Tibial nerve (tissue), 3 donors: ENCODE measurements at regions not wholly inside any gene's neighbourhood (a gene's known extent, or its start where the extent isn't known, plus 50 kb on each side); places are given as distances from the start of the nearest gene placed in this dataset.

Experiments used
- POLR2A ChIP-seq, 2 donors: fragments of 450-650 bp; IDR thresholded peaks; one replicate each; pipeline ENCODE4 v1.6.1; 2017; ENCODE audit warnings: antibody characterized with exemption in 2 of 2, mild to moderate bottlenecking in 2 of 2, moderate library complexity in 2 of 2
- TF ChIP-seq, protein P1 (sequence below), 5 experiments: fragments of 200-600 bp in 3 of 5; fragments of 450-650 bp in 2 of 5; sonication (generic) in 3 of 5; IDR thresholded peaks; one replicate each; pipeline ENCODE4 v1.5.1; 2016 to 2019; ENCODE audit warnings: antibody characterized with exemption in 5 of 5, mild to moderate bottlenecking in 3 of 5, moderate library complexity in 2 of 5

DNA sequence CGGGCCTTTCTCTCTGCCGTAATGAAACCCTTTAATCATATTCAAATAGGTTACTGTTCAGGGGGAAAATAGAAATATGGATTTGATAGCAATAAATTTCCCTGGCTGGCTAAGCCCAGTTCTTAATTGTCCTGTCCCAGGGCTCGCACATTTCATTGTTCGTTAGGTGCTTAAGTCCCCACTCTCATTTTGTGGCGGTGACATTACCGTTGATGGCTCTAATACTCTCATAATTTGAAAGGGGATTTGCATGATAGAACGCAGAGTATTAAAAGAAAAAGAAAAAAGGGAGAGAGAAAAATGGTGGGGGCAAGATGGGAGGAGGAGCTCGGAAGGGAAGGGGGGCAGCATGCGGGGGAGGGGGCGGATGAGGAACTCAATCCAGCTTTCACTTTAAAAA lies 79.1 kb upstream of the FOXP4 start:
- TF ChIP-seq, protein P1, sequence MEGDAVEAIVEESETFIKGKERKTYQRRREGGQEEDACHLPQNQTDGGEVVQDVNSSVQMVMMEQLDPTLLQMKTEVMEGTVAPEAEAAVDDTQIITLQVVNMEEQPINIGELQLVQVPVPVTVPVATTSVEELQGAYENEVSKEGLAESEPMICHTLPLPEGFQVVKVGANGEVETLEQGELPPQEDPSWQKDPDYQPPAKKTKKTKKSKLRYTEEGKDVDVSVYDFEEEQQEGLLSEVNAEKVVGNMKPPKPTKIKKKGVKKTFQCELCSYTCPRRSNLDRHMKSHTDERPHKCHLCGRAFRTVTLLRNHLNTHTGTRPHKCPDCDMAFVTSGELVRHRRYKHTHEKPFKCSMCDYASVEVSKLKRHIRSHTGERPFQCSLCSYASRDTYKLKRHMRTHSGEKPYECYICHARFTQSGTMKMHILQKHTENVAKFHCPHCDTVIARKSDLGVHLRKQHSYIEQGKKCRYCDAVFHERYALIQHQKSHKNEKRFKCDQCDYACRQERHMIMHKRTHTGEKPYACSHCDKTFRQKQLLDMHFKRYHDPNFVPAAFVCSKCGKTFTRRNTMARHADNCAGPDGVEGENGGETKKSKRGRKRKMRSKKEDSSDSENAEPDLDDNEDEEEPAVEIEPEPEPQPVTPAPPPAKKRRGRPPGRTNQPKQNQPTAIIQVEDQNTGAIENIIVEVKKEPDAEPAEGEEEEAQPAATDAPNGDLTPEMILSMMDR (IDR thresholded peaks at IDR 0.05) = no peak
- TF ChIP-seq POLR2A (IDR thresholded peaks at IDR 0.05) = no peak
